ENCODE measurements at regions not wholly inside any gene's neighbourhood (a gene's known extent, or its start where the extent isn't known, plus 50 kb on each side); places are given as distances from the start of the nearest gene placed in this dataset.

GRCh38 chr22:23512348-23512705 is 67.8 kb downstream of the IGLL1 start:
- no peak for DNase-seq
- H3K27ac Mint-ChIP-seq: no peak overlapping the region
- no peaks in the 10 kb centered on the region for H3K9me3 Mint-ChIP-seq
- TF ChIP-seq CTCF (IDR thresholded peaks at IDR 0.05): no peak
- no peak overlapping the region for H3K4me3 Mint-ChIP-seq
- no peaks in the 10 kb centered on the region for H3K36me3 Mint-ChIP-seq (ENCODE audit: low read depth)
- peaks cover 11% of the 10 kb centered on the region for H3K27me3 Mint-ChIP-seq (ENCODE audit: low read depth, poor library complexity)
- H3K4me1 Mint-ChIP-seq: peaks cover 71% of the 10 kb centered on the region

- peaks cover 15% of the 10 kb centered on the region for H3K27me3 Mint-ChIP-seq (ENCODE audit: low read depth, poor library complexity)
- no peak for DNase-seq
- no peaks in the 10 kb centered on the region for H3K36me3 Mint-ChIP-seq (ENCODE audit: low read depth)
- H3K4me3 Mint-ChIP-seq: peak overlapping the region; percentile 32
- no peak for TF ChIP-seq CTCF (IDR thresholded peaks at IDR 0.05)
- peaks cover 72% of the 10 kb centered on the region for H3K4me1 Mint-ChIP-seq
- H3K27ac Mint-ChIP-seq: peak overlapping the region; percentile 91
- H3K9me3 Mint-ChIP-seq: no peaks in the 10 kb centered on the region
Observed at GRCh38 chr22:23511627-23512347, 68.3 kb downstream of the IGLL1 start.

- TF ChIP-seq CTCF (IDR thresholded peaks at IDR 0.05): no peak
- H3K9me3 Mint-ChIP-seq: no peaks in the 10 kb centered on the region
- no peak overlapping the region for H3K4me3 Mint-ChIP-seq
- no peaks in the 10 kb centered on the region for H3K36me3 Mint-ChIP-seq (ENCODE audit: low read depth)
- DNase-seq: no peak
- peaks cover 64% of the 10 kb centered on the region for H3K4me1 Mint-ChIP-seq
- H3K27me3 Mint-ChIP-seq (ENCODE audit: low read depth, poor library complexity): peaks cover 24% of the 10 kb centered on the region
- peak overlapping the region; percentile 82 for H3K27ac Mint-ChIP-seq
Observed at GRCh38 chr22:23509571-23510302, 70.4 kb downstream of the IGLL1 start.

- peaks cover 59% of the 10 kb centered on the region for H3K4me1 Mint-ChIP-seq
- no peak for DNase-seq
- TF ChIP-seq CTCF (IDR thresholded peaks at IDR 0.05): no peak
- H3K27ac Mint-ChIP-seq: peak overlapping the region; percentile 89
- no peak overlapping the region for H3K4me3 Mint-ChIP-seq
- H3K9me3 Mint-ChIP-seq: no peaks in the 10 kb centered on the region
- H3K27me3 Mint-ChIP-seq (ENCODE audit: low read depth, poor library complexity): peaks cover 17% of the 10 kb centered on the region
- no peaks in the 10 kb centered on the region for H3K36me3 Mint-ChIP-seq (ENCODE audit: low read depth)
Observed at GRCh38 chr22:23504516-23504915, 75.6 kb downstream of the IGLL1 start.

- no peak for TF ChIP-seq CTCF (IDR thresholded peaks at IDR 0.05)
- DNase-seq: no peak
- H3K27me3 Mint-ChIP-seq (ENCODE audit: low read depth, poor library complexity): peaks cover 17% of the 10 kb centered on the region
- H3K36me3 Mint-ChIP-seq (ENCODE audit: low read depth): no peaks in the 10 kb centered on the region
- no peaks in the 10 kb centered on the region for H3K9me3 Mint-ChIP-seq
- H3K27ac Mint-ChIP-seq: no peak overlapping the region
- H3K4me1 Mint-ChIP-seq: peaks cover 59% of the 10 kb centered on the region
- H3K4me3 Mint-ChIP-seq: no peak overlapping the region
Observed at GRCh38 chr22:23503736-23504440, 76.2 kb downstream of the IGLL1 start.
